Liver (tissue), 3 donors: ENCODE measurements at regions not wholly inside any gene's neighbourhood (a gene's known extent, or its start where the extent isn't known, plus 50 kb on each side); places are given as distances from the start of the nearest gene placed in this dataset.

ENCODE experiments used
- GABPA ChIP-seq, 2 donors: IDR thresholded peaks in 1 of 2; conservative IDR thresholded peaks in 1 of 2; 2 replicates each; pipeline ENCODE4 v1.6.1; 2016; ENCODE audit warnings: antibody characterized with exemption in 2 of 2, mild to moderate bottlenecking in 1 of 2, moderate library complexity in 1 of 2
- HNF4G ChIP-seq: IDR thresholded peaks from 2 replicates; pipeline ENCODE4 v1.6.1; 2016; ENCODE audit warnings: antibody characterized with exemption
- MAX ChIP-seq: IDR thresholded peaks from 2 replicates; pipeline ENCODE4 v1.6.1; 2016; ENCODE audit warnings: antibody characterized with exemption
- NR2F2 ChIP-seq: IDR thresholded peaks from 2 replicates; pipeline ENCODE4 v1.6.1; 2016; ENCODE audit warnings: antibody characterized with exemption
- RAD21 ChIP-seq, 2 donors: IDR thresholded peaks; 2 replicates each; pipeline ENCODE4 v1.6.1; 2016; ENCODE audit warnings: antibody characterized with exemption in 2 of 2, mild to moderate bottlenecking in 2 of 2
- REST ChIP-seq: IDR thresholded peaks from 2 replicates; pipeline ENCODE4 v1.6.1; 2016; ENCODE audit warnings: antibody characterized with exemption, mild to moderate bottlenecking
- SP1 ChIP-seq: IDR thresholded peaks from 2 replicates; pipeline ENCODE4 v1.6.1; 2018; ENCODE audit warnings: antibody characterized with exemption, mild to moderate bottlenecking
- TF ChIP-seq, protein P1 (sequence below): fragments of 150-350 bp; IDR thresholded peaks from 2 replicates; pipeline ENCODE4 v1.5.1; 2017; ENCODE audit warnings: improper control_type of control experiment, low read depth, low read length; ENCODE audit not compliant: missing input control
- donor health status: healthy.
- donor health status: healthy.

DNA sequence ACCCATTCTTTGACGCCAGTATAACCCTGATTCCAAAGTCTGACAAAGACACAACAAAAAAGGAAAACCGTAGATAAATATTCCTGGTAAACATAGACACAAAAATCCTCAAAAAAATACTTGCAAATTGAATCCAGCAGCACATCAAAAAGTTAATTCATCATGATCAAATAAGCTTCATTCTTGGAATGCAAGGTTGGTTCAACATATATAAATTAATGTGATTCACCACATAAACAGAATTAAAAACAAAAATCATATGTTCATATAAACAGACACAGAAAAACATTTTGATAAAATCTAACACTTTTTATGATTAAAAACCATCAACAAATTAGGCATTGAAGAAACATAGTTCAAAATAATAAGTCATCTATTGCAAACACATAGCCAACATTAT, 324.2 kb upstream of the TRPC7 start:
- TF ChIP-seq, protein P1, sequence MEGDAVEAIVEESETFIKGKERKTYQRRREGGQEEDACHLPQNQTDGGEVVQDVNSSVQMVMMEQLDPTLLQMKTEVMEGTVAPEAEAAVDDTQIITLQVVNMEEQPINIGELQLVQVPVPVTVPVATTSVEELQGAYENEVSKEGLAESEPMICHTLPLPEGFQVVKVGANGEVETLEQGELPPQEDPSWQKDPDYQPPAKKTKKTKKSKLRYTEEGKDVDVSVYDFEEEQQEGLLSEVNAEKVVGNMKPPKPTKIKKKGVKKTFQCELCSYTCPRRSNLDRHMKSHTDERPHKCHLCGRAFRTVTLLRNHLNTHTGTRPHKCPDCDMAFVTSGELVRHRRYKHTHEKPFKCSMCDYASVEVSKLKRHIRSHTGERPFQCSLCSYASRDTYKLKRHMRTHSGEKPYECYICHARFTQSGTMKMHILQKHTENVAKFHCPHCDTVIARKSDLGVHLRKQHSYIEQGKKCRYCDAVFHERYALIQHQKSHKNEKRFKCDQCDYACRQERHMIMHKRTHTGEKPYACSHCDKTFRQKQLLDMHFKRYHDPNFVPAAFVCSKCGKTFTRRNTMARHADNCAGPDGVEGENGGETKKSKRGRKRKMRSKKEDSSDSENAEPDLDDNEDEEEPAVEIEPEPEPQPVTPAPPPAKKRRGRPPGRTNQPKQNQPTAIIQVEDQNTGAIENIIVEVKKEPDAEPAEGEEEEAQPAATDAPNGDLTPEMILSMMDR = no peak
- TF ChIP-seq GABPA (IDR thresholded peaks at IDR 0.05 in 1 of 2, conservative IDR thresholded peaks at IDR 0.05 in 1 of 2) = no peak
- TF ChIP-seq REST = no peak
- no peak for TF ChIP-seq MAX
- TF ChIP-seq SP1 = no peak
- TF ChIP-seq NR2F2 = no peak
- no peak for TF ChIP-seq HNF4G
- TF ChIP-seq RAD21 (IDR thresholded peaks at IDR 0.05) = no peak
